CD8-positive, alpha-beta memory T cell (primary cell): ENCODE measurements at regions not wholly inside any gene's neighbourhood (a gene's known extent, or its start where the extent isn't known, plus 50 kb on each side); places are given as distances from the start of the nearest gene placed in this dataset.

ENCODE experiments used
- CTCF ChIA-PET: fragments of 350-600 bp; sonication (Branson Sonifier 250); formaldehyde crosslinking; loops from one replicate; lab custom pipeline; 2021; ENCODE audit warnings: antibody characterized with exemption; lab: Charles Lee
- POLR2A ChIA-PET: fragments of 350-600 bp; sonication (Branson Sonifier 250); formaldehyde crosslinking; loops from one replicate; lab custom pipeline; 2021; ENCODE audit warnings: antibody characterized with exemption; lab: Charles Lee
- DNase-seq, 5 donors: peaks; one replicate each; pipeline versions ENCODE4 v3.0.0 to v3.0.0-alpha.2; 2020 to 2022; ENCODE audit warnings: mixed read lengths in 1 of 5
- H3K27ac ChIP-seq: one replicate; pipeline ENCODE4 v1.7.0; 2013; ENCODE audit warnings: low read depth, mild to moderate bottlenecking, low read length, moderate library complexity
- H3K27me3 ChIP-seq: 2 replicates; pipeline ENCODE4 v1.7.0; 2013; ENCODE audit warnings: low read length, mild to moderate bottlenecking; ENCODE audit not compliant: insufficient read depth, poor library complexity, severe bottlenecking
- H3K36me3 ChIP-seq: 2 replicates; pipeline ENCODE4 v1.7.0; 2013; ENCODE audit warnings: mild to moderate bottlenecking, low read length, moderate library complexity; ENCODE audit not compliant: insufficient read depth
- H3K4me1 ChIP-seq: 2 replicates; pipeline ENCODE4 v1.7.0; 2013; ENCODE audit warnings: mild to moderate bottlenecking, low read length, moderate library complexity; ENCODE audit not compliant: insufficient read depth
- H3K4me3 ChIP-seq: 2 replicates; pipeline ENCODE4 v1.7.0; 2013; ENCODE audit warnings: mild to moderate bottlenecking, low read length
- H3K9me3 ChIP-seq: 2 replicates; pipeline ENCODE4 v1.7.0; 2013; ENCODE audit warnings: mild to moderate bottlenecking, low read length
- H3K27ac Mint-ChIP-seq, 8 donors: one replicate each; pipeline ENCODE4 v1.8.0; 2020 to 2021; ENCODE audit warnings: mixed read lengths in 8 of 8, mild to moderate bottlenecking in 6 of 8, inconsistent platforms in 3 of 8, moderate library complexity in 3 of 8
- H3K27me3 Mint-ChIP-seq, 2 donors: one replicate each; pipeline ENCODE4 v1.8.0; 2020 to 2021; ENCODE audit warnings: mixed read lengths in 2 of 2, mild to moderate bottlenecking in 1 of 2, moderate library complexity in 1 of 2
- H3K36me3 Mint-ChIP-seq, 3 donors: one replicate each; pipeline ENCODE4 v1.8.0; 2020 to 2021; ENCODE audit warnings: mixed read lengths in 3 of 3, inconsistent platforms in 1 of 3, mild to moderate bottlenecking in 1 of 3
- H3K4me1 Mint-ChIP-seq, 3 donors: one replicate each; pipeline ENCODE4 v1.8.0; 2020 to 2021; ENCODE audit warnings: mixed read lengths in 3 of 3, inconsistent platforms in 1 of 3, mild to moderate bottlenecking in 1 of 3
- H3K4me3 Mint-ChIP-seq, 7 donors: one replicate each; pipeline ENCODE4 v1.8.0; 2020 to 2021; ENCODE audit warnings: mixed read lengths in 7 of 7, mild to moderate bottlenecking in 6 of 7, moderate library complexity in 4 of 7, inconsistent platforms in 2 of 7
- H3K9me3 Mint-ChIP-seq, 5 donors: one replicate each; pipeline ENCODE4 v1.8.0; 2020 to 2022; ENCODE audit warnings: mixed read lengths in 5 of 5, mild to moderate bottlenecking in 3 of 5, moderate library complexity in 2 of 5, inconsistent platforms in 1 of 5

DNA sequence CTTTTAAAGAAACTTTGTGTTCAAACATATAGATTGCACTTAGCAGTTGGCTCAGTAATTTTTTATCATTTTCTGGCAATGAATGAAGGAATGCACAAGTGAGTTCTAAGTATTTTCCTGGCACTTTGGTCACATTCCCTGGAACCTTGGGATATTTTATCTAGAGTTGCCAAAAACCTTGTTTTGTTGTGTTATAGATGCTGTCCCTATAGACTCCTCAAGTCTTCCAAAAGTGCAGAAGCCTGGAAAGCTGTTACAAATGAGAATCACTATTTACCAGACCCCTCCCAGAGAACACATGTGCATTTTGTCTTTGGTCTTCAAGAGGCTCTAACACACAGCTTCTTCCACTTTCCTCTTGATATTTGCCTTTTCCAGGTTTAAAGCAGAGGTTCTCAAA, 108.3 kb downstream of the RND3 start:
- DNase-seq: no peak
- no peaks in the 10 kb centered on the region for H3K27me3 ChIP-seq
- Mint-ChIP-seq H3K4me1 (no peaks in the 10 kb centered on the region), H3K9me3 (peaks cover 0 to 15% (median 2%) of the 10 kb centered on the region in 5 donors), H3K4me3 (no peak overlapping the region), H3K27ac (no peak overlapping the region), H3K36me3 (no peaks in the 10 kb centered on the region), H3K27me3 (no peaks in the 10 kb centered on the region)
- H3K27ac ChIP-seq: no peak overlapping the region
- ChIA-PET POLR2A (no interaction called here), CTCF (no interaction called here)
- H3K9me3 ChIP-seq: no peaks in the 10 kb centered on the region
- no peaks in the 10 kb centered on the region for H3K4me1 ChIP-seq
- H3K4me3 ChIP-seq: no peak overlapping the region
- no peaks in the 10 kb centered on the region for H3K36me3 ChIP-seq

DNA sequence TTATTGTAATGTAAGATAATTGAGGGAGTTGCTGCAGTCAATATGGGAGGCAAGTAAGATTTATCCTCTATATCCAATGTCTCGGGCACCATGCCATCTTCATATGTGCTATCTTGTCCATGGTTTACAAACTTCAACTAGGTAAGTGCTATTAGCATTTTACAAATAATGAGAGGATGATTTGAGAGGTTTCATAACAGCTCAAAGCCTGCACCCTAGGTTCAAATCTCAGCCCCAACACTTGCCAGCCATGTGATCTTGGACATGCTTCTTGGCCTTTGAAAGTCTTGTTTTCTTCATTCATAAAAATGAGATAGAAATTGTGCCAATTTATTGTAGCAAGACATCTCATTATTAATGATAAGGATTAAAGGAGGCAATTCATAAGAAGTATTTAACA, 108.8 kb downstream of the RND3 start:
- Mint-ChIP-seq H3K27ac (no peak overlapping the region), H3K36me3 (no peaks in the 10 kb centered on the region), H3K27me3 (no peaks in the 10 kb centered on the region), H3K9me3 (peaks cover 0 to 12% (median 2%) of the 10 kb centered on the region in 5 donors), H3K4me3 (no peak overlapping the region), H3K4me1 (no peaks in the 10 kb centered on the region)
- Histone ChIP-seq H3K9me3 (no peaks in the 10 kb centered on the region), H3K36me3 (no peaks in the 10 kb centered on the region), H3K27ac (no peak overlapping the region), H3K4me3 (no peak overlapping the region), H3K4me1 (no peaks in the 10 kb centered on the region), H3K27me3 (no peaks in the 10 kb centered on the region)
- ChIA-PET POLR2A (no interaction called here), CTCF (no interaction called here)
- DNase-seq: no peak

DNA sequence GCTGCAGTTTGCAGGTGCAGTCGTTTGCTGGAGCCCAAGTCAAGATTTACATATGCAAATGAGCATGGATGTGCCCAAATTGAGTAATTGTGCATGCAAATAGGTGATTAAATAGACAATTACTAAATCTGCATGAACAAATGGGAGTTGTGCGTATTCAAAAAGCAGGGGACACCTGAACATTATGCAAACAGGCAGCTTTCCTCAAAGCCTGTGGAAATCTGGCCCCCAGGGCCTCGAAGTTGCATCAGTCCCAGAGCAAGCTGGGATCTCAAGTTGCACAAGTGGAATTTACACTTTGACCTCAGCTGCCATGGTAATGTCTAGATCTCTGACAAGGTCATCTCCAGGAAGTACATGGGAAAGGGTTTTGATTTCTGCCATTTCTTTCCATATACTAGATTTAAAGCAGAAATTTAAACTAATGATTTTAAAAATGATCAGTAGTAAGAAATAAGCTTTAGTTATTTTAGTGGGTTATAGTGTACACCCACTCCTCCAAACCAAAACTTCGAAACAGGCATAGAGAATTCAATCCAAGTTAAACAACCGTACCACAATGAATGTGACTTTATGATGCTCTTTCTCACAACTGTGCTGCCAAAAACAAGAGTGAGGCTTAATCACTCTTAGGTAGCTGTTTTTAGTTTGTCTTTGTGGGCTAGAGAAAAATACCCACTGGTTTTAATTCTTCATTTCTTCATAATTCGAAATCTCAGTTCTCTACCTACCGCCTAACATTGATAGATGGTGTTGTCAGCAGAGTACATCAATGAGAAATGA, 110.7 kb downstream of the RND3 start:
- Mint-ChIP-seq H3K4me1 (no peaks in the 10 kb centered on the region), H3K27ac (no peak overlapping the region), H3K4me3 (no peak overlapping the region), H3K27me3 (no peaks in the 10 kb centered on the region), H3K9me3 (peaks cover 0 to 10% (median 2%) of the 10 kb centered on the region in 5 donors), H3K36me3 (no peaks in the 10 kb centered on the region)
- DNase-seq: no peak
- ChIA-PET CTCF (no interaction called here), POLR2A (no interaction called here)
- Histone ChIP-seq H3K4me3 (no peak overlapping the region), H3K9me3 (no peaks in the 10 kb centered on the region), H3K4me1 (no peaks in the 10 kb centered on the region), H3K27ac (no peak overlapping the region), H3K36me3 (no peaks in the 10 kb centered on the region), H3K27me3 (no peaks in the 10 kb centered on the region)

DNA sequence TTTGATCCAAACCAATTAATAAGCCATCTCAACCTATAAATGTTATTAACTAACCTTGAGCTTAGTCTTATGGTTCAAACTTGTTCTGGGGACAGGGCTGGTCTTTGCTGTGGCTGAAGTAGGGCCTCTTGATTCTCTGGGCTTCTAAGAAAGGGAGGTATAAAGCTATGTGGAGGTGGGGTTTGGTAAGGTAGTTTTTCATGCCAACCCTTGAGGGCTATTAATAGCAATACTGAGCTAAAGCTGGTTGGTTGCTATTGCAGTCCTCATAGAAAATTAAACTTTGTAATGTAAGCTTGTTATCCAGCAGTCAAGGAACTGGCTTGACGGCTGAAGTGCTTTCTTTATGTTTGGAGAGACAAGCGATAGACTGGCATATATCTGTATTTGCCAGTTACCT, 112.1 kb downstream of the RND3 start:
- DNase-seq: no peak
- no peak overlapping the region for H3K4me3 ChIP-seq
- no peak overlapping the region for H3K27ac Mint-ChIP-seq
- no peaks in the 10 kb centered on the region for H3K9me3 ChIP-seq
- H3K27me3 ChIP-seq: no peaks in the 10 kb centered on the region
- no peaks in the 10 kb centered on the region for H3K27me3 Mint-ChIP-seq
- no peak overlapping the region for H3K4me3 Mint-ChIP-seq
- no peaks in the 10 kb centered on the region for H3K36me3 ChIP-seq
- POLR2A ChIA-PET: no interaction called here
- peaks cover 0 to 5% (median 2%) of the 10 kb centered on the region in 5 donors for H3K9me3 Mint-ChIP-seq
- no peak overlapping the region for H3K27ac ChIP-seq
- no peaks in the 10 kb centered on the region for H3K36me3 Mint-ChIP-seq
- no peaks in the 10 kb centered on the region for H3K4me1 Mint-ChIP-seq
- no peaks in the 10 kb centered on the region for H3K4me1 ChIP-seq
- CTCF ChIA-PET: no interaction called here

DNA sequence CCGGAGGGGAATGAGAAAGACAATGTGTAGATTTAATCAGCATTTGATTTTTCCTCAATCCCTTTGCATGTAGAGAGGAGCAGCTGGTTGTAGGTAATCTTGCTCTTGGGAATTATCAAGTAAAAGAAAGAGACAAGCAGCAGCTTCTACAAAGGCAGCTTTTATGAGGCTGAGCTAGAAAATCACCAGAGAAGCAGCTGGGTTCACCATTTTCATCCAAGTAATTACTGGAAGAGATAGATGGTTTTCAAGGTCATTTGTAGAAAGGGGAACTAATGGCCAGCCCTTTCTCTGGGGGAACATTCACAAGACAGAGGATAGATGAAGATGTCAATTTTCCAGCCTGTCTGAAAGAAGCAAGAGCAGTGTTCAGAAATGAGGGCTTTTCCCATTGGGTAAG, 113.0 kb downstream of the RND3 start:
- Mint-ChIP-seq H3K4me1 (no peaks in the 10 kb centered on the region), H3K4me3 (no peak overlapping the region), H3K36me3 (no peaks in the 10 kb centered on the region), H3K27ac (no peak overlapping the region), H3K9me3 (peaks cover 0 to 5% (median 2%) of the 10 kb centered on the region in 5 donors), H3K27me3 (no peaks in the 10 kb centered on the region)
- POLR2A ChIA-PET: no interaction called here
- H3K9me3 ChIP-seq: no peaks in the 10 kb centered on the region
- H3K27ac ChIP-seq: no peak overlapping the region
- CTCF ChIA-PET: no interaction called here
- no peaks in the 10 kb centered on the region for H3K36me3 ChIP-seq
- H3K4me1 ChIP-seq: no peaks in the 10 kb centered on the region
- no peak for DNase-seq
- no peaks in the 10 kb centered on the region for H3K27me3 ChIP-seq
- no peak overlapping the region for H3K4me3 ChIP-seq

DNA sequence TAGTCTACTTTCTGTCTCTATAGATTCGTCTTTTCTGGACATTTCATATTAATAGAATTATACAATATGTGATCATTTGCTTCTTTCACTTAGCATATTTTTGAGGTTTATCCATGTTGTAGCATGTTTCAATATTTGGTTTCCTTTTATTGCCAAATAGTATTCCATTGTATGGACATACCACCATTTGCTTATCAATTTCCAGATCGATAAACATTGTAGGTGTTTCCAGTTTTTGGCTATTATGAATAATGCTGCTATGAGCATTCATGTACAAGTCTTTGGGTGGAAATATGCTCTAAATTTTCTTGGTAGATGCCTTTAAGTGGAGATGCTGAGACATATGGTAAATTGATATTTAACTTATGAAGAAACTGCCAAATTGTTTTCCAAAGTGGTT, 114.1 kb downstream of the RND3 start:
- no peaks in the 10 kb centered on the region for H3K36me3 ChIP-seq
- no peaks in the 10 kb centered on the region for H3K9me3 ChIP-seq
- peaks cover 0 to 4% (median 2%) of the 10 kb centered on the region in 5 donors for H3K9me3 Mint-ChIP-seq
- no peaks in the 10 kb centered on the region for H3K27me3 Mint-ChIP-seq
- DNase-seq: no peak
- POLR2A ChIA-PET: no interaction called here
- no peak overlapping the region for H3K27ac Mint-ChIP-seq
- H3K36me3 Mint-ChIP-seq: no peaks in the 10 kb centered on the region
- no peak overlapping the region for H3K4me3 Mint-ChIP-seq
- H3K4me1 ChIP-seq: no peaks in the 10 kb centered on the region
- no peaks in the 10 kb centered on the region for H3K4me1 Mint-ChIP-seq
- H3K4me3 ChIP-seq: no peak overlapping the region
- no peaks in the 10 kb centered on the region for H3K27me3 ChIP-seq
- CTCF ChIA-PET: no interaction called here
- no peak overlapping the region for H3K27ac ChIP-seq

DNA sequence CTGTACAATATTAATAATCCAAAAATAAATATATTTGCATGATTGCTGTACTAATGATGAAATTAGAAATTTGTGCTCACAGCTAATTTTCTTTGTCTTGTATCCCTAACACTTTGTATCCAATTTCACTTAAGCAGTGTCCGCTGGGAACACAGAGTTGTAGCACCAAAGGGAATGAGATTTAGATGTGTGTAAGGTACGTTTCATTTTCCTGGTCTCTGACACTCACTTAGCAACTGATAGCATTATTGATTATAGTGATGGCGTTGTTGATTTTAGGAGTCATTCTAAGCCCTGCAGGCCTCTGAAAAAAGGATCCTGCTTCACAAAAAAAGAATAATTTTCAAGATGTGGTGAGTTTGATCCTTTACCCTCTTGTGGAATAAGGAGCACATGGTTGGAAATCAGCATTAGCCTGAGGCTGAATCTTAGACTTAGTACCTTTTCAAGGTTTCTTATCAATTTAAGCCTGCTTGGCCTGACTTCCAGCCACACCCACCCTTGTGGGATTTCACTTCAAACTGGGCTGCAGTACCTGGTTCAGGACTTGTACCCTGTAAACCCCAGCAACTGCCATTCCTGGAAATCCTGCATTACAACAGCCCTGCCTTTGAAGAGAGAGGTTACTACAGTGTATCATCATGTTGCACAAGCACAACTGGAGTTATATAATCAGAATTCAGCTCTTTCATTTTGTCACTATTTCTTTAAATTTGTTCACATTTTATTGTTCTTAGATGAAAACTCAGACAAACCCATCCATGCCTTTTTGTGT, 116.2 kb downstream of the RND3 start:
- Mint-ChIP-seq H3K4me3 (no peak overlapping the region), H3K4me1 (no peaks in the 10 kb centered on the region), H3K27ac (no peak overlapping the region), H3K36me3 (no peaks in the 10 kb centered on the region), H3K27me3 (no peaks in the 10 kb centered on the region), H3K9me3 (peaks cover 0 to 2% (median 0%) of the 10 kb centered on the region in 5 donors)
- ChIA-PET POLR2A (no interaction called here), CTCF (no interaction called here)
- Histone ChIP-seq H3K4me1 (no peaks in the 10 kb centered on the region), H3K9me3 (no peaks in the 10 kb centered on the region), H3K36me3 (no peaks in the 10 kb centered on the region), H3K27ac (no peak overlapping the region), H3K4me3 (no peak overlapping the region), H3K27me3 (no peaks in the 10 kb centered on the region)
- no peak for DNase-seq

DNA sequence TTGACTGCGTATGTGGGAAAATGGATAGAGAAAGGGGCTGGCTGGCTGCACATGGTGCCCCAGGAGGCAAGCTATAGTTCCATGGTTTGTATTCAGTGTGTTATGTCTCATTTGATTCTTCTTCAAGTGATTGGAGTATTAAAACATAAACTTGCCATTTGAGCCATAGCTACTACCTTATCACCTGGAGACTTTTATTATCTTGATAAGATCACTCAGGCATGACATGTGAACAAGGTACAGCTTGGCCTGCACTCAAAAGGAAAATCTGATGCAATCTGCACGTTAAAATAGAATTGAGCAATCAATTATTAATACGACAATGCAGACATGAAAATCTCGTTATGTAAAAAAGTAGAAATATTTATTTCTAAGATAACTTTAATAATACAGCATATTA, 116.9 kb downstream of the RND3 start:
- Histone ChIP-seq H3K27me3 (no peaks in the 10 kb centered on the region), H3K4me1 (no peaks in the 10 kb centered on the region), H3K9me3 (no peaks in the 10 kb centered on the region), H3K4me3 (no peak overlapping the region), H3K36me3 (no peaks in the 10 kb centered on the region), H3K27ac (no peak overlapping the region)
- no peak for DNase-seq
- Mint-ChIP-seq H3K4me1 (no peaks in the 10 kb centered on the region), H3K36me3 (no peaks in the 10 kb centered on the region), H3K4me3 (no peak overlapping the region), H3K27me3 (no peaks in the 10 kb centered on the region), H3K9me3 (peaks cover 0 to 4% (median 2%) of the 10 kb centered on the region in 5 donors), H3K27ac (no peak overlapping the region)
- CTCF ChIA-PET: no interaction called here
- POLR2A ChIA-PET: no interaction called here
